Vagina (tissue), 2 donors: ENCODE measurements at regions not wholly inside any gene's neighbourhood (a gene's known extent, or its start where the extent isn't known, plus 50 kb on each side); places are given as distances from the start of the nearest gene placed in this dataset.

ENCODE experiments used
- CTCF ChIP-seq, 3 experiments: fragments of 450-650 bp in 2 of 3; fragments of 200-600 bp in 1 of 3; sonication (generic) in 1 of 3; IDR thresholded peaks; one replicate each; pipeline ENCODE4 v1.5.1; 2017 to 2019; ENCODE audit warnings: antibody characterized with exemption in 3 of 3, mild to moderate bottlenecking in 2 of 3, moderate library complexity in 2 of 3
- POLR2A ChIP-seq, 2 donors: fragments of 450-650 bp; IDR thresholded peaks; one replicate each; pipeline ENCODE4 v1.6.1; 2017; ENCODE audit warnings: antibody characterized with exemption in 2 of 2, mild to moderate bottlenecking in 2 of 2, moderate library complexity in 2 of 2
- POLR2AphosphoS5 ChIP-seq, 2 donors: sonication (generic); formaldehyde crosslinking; IDR thresholded peaks; one replicate each; pipeline ENCODE4 v1.9.0; 2017; ENCODE audit warnings: antibody characterized with exemption in 2 of 2, mild to moderate bottlenecking in 2 of 2, low read depth in 1 of 2; ENCODE audit not compliant: insufficient read depth in 1 of 2

GRCh38 chr14:48954446-48954845, 631.7 kb downstream of the RPS29 start:
- TF ChIP-seq POLR2AphosphoS5 (IDR thresholded peaks at IDR 0.05; ENCODE audit: insufficient read depth in 1 of 2, low read depth in 1 of 2) (no peak), CTCF (IDR thresholded peaks at IDR 0.05) (no peak), POLR2A (IDR thresholded peaks at IDR 0.05) (no peak)
